Muscle layer of colon (tissue), 2 donors: ENCODE measurements at regions not wholly inside any gene's neighbourhood (a gene's known extent, or its start where the extent isn't known, plus 50 kb on each side); places are given as distances from the start of the nearest gene placed in this dataset.

Source experiments
- H3K27ac ChIP-seq: one replicate; pipeline ENCODE4 v1.7.0; 2013; ENCODE audit warnings: low read depth, mild to moderate bottlenecking, low read length, moderate library complexity
- H3K27me3 ChIP-seq, 2 donors: one replicate each; pipeline ENCODE4 v1.7.0; 2013; ENCODE audit warnings: low read length in 2 of 2, mild to moderate bottlenecking in 2 of 2; ENCODE audit not compliant: insufficient read depth in 2 of 2, control insufficient read depth in 1 of 2
- H3K36me3 ChIP-seq: one replicate; pipeline ENCODE4 v1.7.0; 2013; ENCODE audit warnings: mild to moderate bottlenecking, low read length; ENCODE audit not compliant: insufficient read depth
- H3K4me1 ChIP-seq: one replicate; pipeline ENCODE4 v1.7.0; 2013; ENCODE audit warnings: mild to moderate bottlenecking, low read length; ENCODE audit not compliant: insufficient read depth
- H3K4me3 ChIP-seq, 2 donors: one replicate each; pipeline ENCODE4 v1.7.0; 2013; ENCODE audit warnings: low read length in 2 of 2, low read depth in 1 of 2, mild to moderate bottlenecking in 1 of 2, moderate library complexity in 1 of 2
- H3K9ac ChIP-seq: one replicate; pipeline ENCODE4 v1.7.0; 2013; ENCODE audit warnings: low read length
- H3K9me3 ChIP-seq: one replicate; pipeline ENCODE4 v1.7.0; 2013; ENCODE audit warnings: mild to moderate bottlenecking, low read length
- donor health status: abdominal sarcoma.
- donor health status: Adenocarcinoma of cecum.

DNA sequence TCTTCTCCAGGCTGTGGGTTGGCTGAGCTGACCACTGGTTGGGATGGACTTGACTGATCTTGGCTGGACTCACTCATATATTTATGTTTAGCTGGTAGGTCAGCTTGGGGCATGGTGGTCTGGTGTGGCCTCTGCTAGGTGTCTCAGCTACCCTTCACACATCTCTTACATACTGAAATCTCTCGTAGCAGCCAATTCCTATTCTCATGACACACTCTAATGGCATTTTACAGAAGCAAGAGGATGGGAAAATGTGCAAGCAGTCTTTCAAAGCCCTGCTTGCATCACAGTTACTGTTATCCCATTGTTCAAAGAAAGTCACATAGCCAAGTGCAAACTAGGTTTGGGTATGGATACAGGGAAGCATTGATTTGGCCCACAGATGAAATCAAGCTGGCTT lies 55.5 kb upstream of the PCDH18 start:
- H3K36me3 ChIP-seq: no peaks in the 10 kb centered on the region
- H3K27me3 ChIP-seq: no peaks in the 10 kb centered on the region
- H3K9me3 ChIP-seq: no peaks in the 10 kb centered on the region
- H3K27ac ChIP-seq: no peak overlapping the region
- H3K4me3 ChIP-seq: no peak overlapping the region
- H3K4me1 ChIP-seq: no peaks in the 10 kb centered on the region
- H3K9ac ChIP-seq: no peak overlapping the region

DNA sequence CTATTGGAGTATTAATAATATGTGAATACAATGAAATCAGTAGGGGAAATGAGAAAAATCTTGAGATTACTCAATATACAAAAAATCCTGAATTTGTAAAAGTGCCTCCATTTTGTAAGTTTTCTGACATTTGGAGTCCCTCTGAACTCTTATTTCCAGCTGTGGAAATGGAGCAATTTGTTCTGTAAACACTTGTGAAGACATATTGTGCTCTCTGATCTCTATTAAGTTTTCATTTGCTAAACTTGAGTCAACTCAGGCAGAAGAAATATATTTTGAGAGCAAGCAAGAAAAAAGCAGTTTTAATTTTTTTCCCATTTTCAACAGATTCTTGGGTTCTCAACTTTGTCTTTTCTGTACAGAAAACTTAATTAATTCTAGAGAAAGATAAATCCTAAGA lies 51.4 kb upstream of the PCDH18 start:
- Histone ChIP-seq H3K4me1 (no peaks in the 10 kb centered on the region), H3K9me3 (no peaks in the 10 kb centered on the region), H3K4me3 (no peak overlapping the region), H3K27me3 (no peaks in the 10 kb centered on the region), H3K27ac (no peak overlapping the region), H3K36me3 (no peaks in the 10 kb centered on the region), H3K9ac (no peak overlapping the region)
